ENCODE measurements at regions not wholly inside any gene's neighbourhood (a gene's known extent, or its start where the extent isn't known, plus 50 kb on each side); places are given as distances from the start of the nearest gene placed in this dataset.

GRCh38 chrX:69277369-69277990, 112.2 kb upstream of the PJA1 start:
- DNase-seq (ENCODE audit: low spot score), result no peak

GRCh38 chrX:69268611-69269010, 103.4 kb upstream of the PJA1 start:
- DNase-seq (ENCODE audit: low spot score), result no peak

- no peak for DNase-seq (ENCODE audit: low spot score)
These were observed 98.9 kb upstream of the PJA1 start for GRCh38 chrX:69264158-69264581.

- DNase-seq (ENCODE audit: low spot score), result no peak
These were observed 98.1 kb upstream of the PJA1 start for GRCh38 chrX:69263251-69263820.

- DNase-seq (ENCODE audit: low spot score), result no peak
These were observed 97.0 kb upstream of the PJA1 start for GRCh38 chrX:69262036-69262936.

- DNase-seq (ENCODE audit: low spot score), result no peak
These were observed 94.9 kb upstream of the PJA1 start for GRCh38 chrX:69260169-69260568.

GRCh38 chrX:69258893-69259292, 93.6 kb upstream of the PJA1 start:
- no peak for DNase-seq (ENCODE audit: low spot score)

- DNase-seq (ENCODE audit: low spot score), result no peak
These were observed 92.4 kb upstream of the PJA1 start for GRCh38 chrX:69257499-69258127.

GRCh38 chrX:69256291-69256565, 91.0 kb upstream of the PJA1 start:
- no peak for DNase-seq (ENCODE audit: low spot score)

GRCh38 chrX:69255441-69256290, 90.4 kb upstream of the PJA1 start:
- DNase-seq (ENCODE audit: low spot score), result no peak

GRCh38 chrX:69253821-69254220, 88.6 kb upstream of the PJA1 start:
- DNase-seq (ENCODE audit: low spot score), result no peak

GRCh38 chrX:69243276-69243675, 78.0 kb upstream of the PJA1 start:
- DNase-seq (ENCODE audit: low spot score), result no peak

GRCh38 chrX:69238887-69239231, 73.6 kb upstream of the PJA1 start:
- DNase-seq (ENCODE audit: low spot score), result no peak

GRCh38 chrX:69238114-69238886, 73.0 kb upstream of the PJA1 start:
- DNase-seq (ENCODE audit: low spot score), result no peak

- DNase-seq (ENCODE audit: low spot score), result no peak
These were observed 72.0 kb upstream of the PJA1 start for GRCh38 chrX:69237236-69237635.

- DNase-seq (ENCODE audit: low spot score), result no peak
These were observed 71.4 kb upstream of the PJA1 start for GRCh38 chrX:69236641-69237040.

- no peak for DNase-seq (ENCODE audit: low spot score)
These were observed 69.4 kb upstream of the PJA1 start for GRCh38 chrX:69234624-69235023.

- no peak for DNase-seq (ENCODE audit: low spot score)
These were observed 67.7 kb upstream of the PJA1 start for GRCh38 chrX:69232945-69233344.

- DNase-seq (ENCODE audit: low spot score), result no peak
These were observed 66.7 kb upstream of the PJA1 start for GRCh38 chrX:69231903-69232302.

GRCh38 chrX:69229436-69229835, 64.2 kb upstream of the PJA1 start:
- DNase-seq (ENCODE audit: low spot score), result no peak

- DNase-seq (ENCODE audit: low spot score), result no peak
These were observed 63.5 kb upstream of the PJA1 start for GRCh38 chrX:69228732-69229131.
